Osteoblast (primary cell): ENCODE measurements at regions not wholly inside any gene's neighbourhood (a gene's known extent, or its start where the extent isn't known, plus 50 kb on each side); places are given as distances from the start of the nearest gene placed in this dataset.

ENCODE experiments used
- DNase-seq: peaks from one replicate; pipeline ENCODE4 v3.0.0; 2011; ENCODE audit warnings: low spot score, mixed read lengths; ENCODE audit not compliant: insufficient read length; ENCODE audit errors: missing footprints
- H2AFZ ChIP-seq: 2 replicates; pipeline ENCODE4 v1.6.0; 2011; ENCODE audit warnings: mild to moderate bottlenecking, low read length
- H3K27ac ChIP-seq: 2 replicates; pipeline ENCODE4 v1.5.1; 2011; ENCODE audit warnings: mild to moderate bottlenecking, low read depth, low read length, moderate library complexity
- H3K27me3 ChIP-seq: 2 replicates; pipeline ENCODE4 v1.6.0; 2012; ENCODE audit warnings: mild to moderate bottlenecking, control low read depth, inconsistent platforms, low read length, moderate library complexity; ENCODE audit not compliant: insufficient read depth
- H3K36me3 ChIP-seq: 2 replicates; pipeline ENCODE4 v1.5.1; 2011; ENCODE audit warnings: mild to moderate bottlenecking, low read length, control low read depth, moderate library complexity; ENCODE audit not compliant: insufficient read depth
- H3K4me1 ChIP-seq: 2 replicates; pipeline ENCODE4 v1.5.1; 2011; ENCODE audit warnings: mild to moderate bottlenecking, low read length, control low read depth, moderate library complexity; ENCODE audit not compliant: insufficient read depth
- H3K4me2 ChIP-seq: 2 replicates; pipeline ENCODE4 v1.6.0; 2011; ENCODE audit warnings: mild to moderate bottlenecking, low read length; ENCODE audit not compliant: insufficient read depth
- H3K4me3 ChIP-seq: fragments of 200-600 bp; sonication (generic); 3 replicates; pipeline ENCODE4 v1.5.1; 2012; ENCODE audit warnings: mild to moderate bottlenecking, low read length, inconsistent platforms; ENCODE audit not compliant: insufficient read depth
- H3K79me2 ChIP-seq: 2 replicates; pipeline ENCODE4 v1.6.0; 2012; ENCODE audit warnings: mild to moderate bottlenecking, low read length, control low read depth, inconsistent platforms; ENCODE audit not compliant: insufficient read depth
- H3K9me3 ChIP-seq: 2 replicates; pipeline ENCODE4 v1.5.1; 2011; ENCODE audit warnings: low read depth, low read length, control low read depth
- H4K20me1 ChIP-seq: 2 replicates; pipeline ENCODE4 v1.6.0; 2012; ENCODE audit warnings: mild to moderate bottlenecking, low read length, control low read depth; ENCODE audit not compliant: insufficient read depth
- CTCF ChIP-seq: IDR thresholded peaks from 2 replicates; pipeline ENCODE4 v1.5.1; 2011; ENCODE audit warnings: mild to moderate bottlenecking, low read depth, low read length, moderate library complexity; ENCODE audit errors: extremely low read depth

- Histone ChIP-seq H3K27me3 (no peaks in the 10 kb centered on the region), H3K9me3 (peaks cover 3% of the 10 kb centered on the region), H3K4me3 (no peak overlapping the region), H3K27ac (no peak overlapping the region), H3K4me1 (no peaks in the 10 kb centered on the region), H2AFZ (no peak overlapping the region), H3K4me2 (no peak overlapping the region), H3K79me2 (no peaks in the 10 kb centered on the region), H4K20me1 (no peaks in the 10 kb centered on the region), H3K36me3 (no peaks in the 10 kb centered on the region)
- no peak for DNase-seq
- no peak for TF ChIP-seq CTCF
Measured at GRCh38 chr7:125568799-125569198, 639.2 kb upstream of the POT1 start.

GRCh38 chr7:125567686-125568085 lies 638.1 kb upstream of the POT1 start:
- Histone ChIP-seq H3K27ac (no peak overlapping the region), H3K4me3 (no peak overlapping the region), H3K36me3 (no peaks in the 10 kb centered on the region), H3K27me3 (no peaks in the 10 kb centered on the region), H4K20me1 (no peaks in the 10 kb centered on the region), H3K4me2 (no peak overlapping the region), H3K9me3 (peaks cover 2% of the 10 kb centered on the region), H3K4me1 (no peaks in the 10 kb centered on the region), H2AFZ (no peak overlapping the region), H3K79me2 (no peaks in the 10 kb centered on the region)
- no peak for TF ChIP-seq CTCF
- no peak for DNase-seq

GRCh38 chr7:125563964-125564529 lies 634.4 kb upstream of the POT1 start:
- H3K4me2 ChIP-seq, result no peak overlapping the region
- H4K20me1 ChIP-seq, result no peaks in the 10 kb centered on the region
- no peaks in the 10 kb centered on the region for H3K36me3 ChIP-seq
- peaks cover 2% of the 10 kb centered on the region for H3K9me3 ChIP-seq
- H3K4me3 ChIP-seq, result no peak overlapping the region
- no peak for TF ChIP-seq CTCF
- no peaks in the 10 kb centered on the region for H3K27me3 ChIP-seq
- no peak for DNase-seq
- H3K79me2 ChIP-seq, result no peaks in the 10 kb centered on the region
- no peak overlapping the region for H3K27ac ChIP-seq
- H2AFZ ChIP-seq, result no peak overlapping the region
- no peaks in the 10 kb centered on the region for H3K4me1 ChIP-seq

- no peak overlapping the region for H2AFZ ChIP-seq
- TF ChIP-seq CTCF, result no peak
Measured at GRCh38 chr7:125563557-125563956, 633.9 kb upstream of the POT1 start.

More at GRCh38 chr7:125563557-125563956, 633.9 kb upstream of the POT1 start:
- Histone ChIP-seq H3K4me3 (no peak overlapping the region), H3K27ac (no peak overlapping the region), H3K27me3 (no peaks in the 10 kb centered on the region), H3K9me3 (peaks cover 2% of the 10 kb centered on the region), H3K4me1 (no peaks in the 10 kb centered on the region), H3K79me2 (no peaks in the 10 kb centered on the region), H3K4me2 (no peak overlapping the region), H3K36me3 (no peaks in the 10 kb centered on the region), H4K20me1 (no peaks in the 10 kb centered on the region)
- DNase-seq, result no peak
